Neuronal stem cell (in vitro differentiated cells): ENCODE measurements at regions not wholly inside any gene's neighbourhood (a gene's known extent, or its start where the extent isn't known, plus 50 kb on each side); places are given as distances from the start of the nearest gene placed in this dataset.

Experiments used
- DNase-seq: peaks from one replicate; pipeline ENCODE4 v3.0.0-alpha.2; 2013; ENCODE audit warnings: low spot score
- H2AFZ ChIP-seq: one replicate; pipeline ENCODE4 v1.6.1; 2013; ENCODE audit warnings: mild to moderate bottlenecking, low read length, inconsistent platforms
- H2AK5ac ChIP-seq: 2 replicates; pipeline ENCODE4 v1.6.1; 2013; ENCODE audit warnings: low read depth, mild to moderate bottlenecking, inconsistent platforms, low read length, moderate library complexity, mixed read lengths
- H2BK120ac ChIP-seq: 2 replicates; pipeline ENCODE4 v1.6.1; 2013; ENCODE audit warnings: low read depth, mild to moderate bottlenecking, inconsistent platforms, low read length, moderate library complexity, mixed read lengths
- H2BK12ac ChIP-seq: one replicate; pipeline ENCODE4 v1.6.1; 2013; ENCODE audit warnings: low read length, inconsistent platforms
- H2BK15ac ChIP-seq: 2 replicates; pipeline ENCODE4 v1.6.1; 2013; ENCODE audit warnings: mild to moderate bottlenecking, low read length, inconsistent platforms, mixed read lengths
- H2BK5ac ChIP-seq: one replicate; pipeline ENCODE4 v1.6.1; 2013; ENCODE audit warnings: inconsistent platforms, mild to moderate bottlenecking, low read length, moderate library complexity
- H3K14ac ChIP-seq: one replicate; pipeline ENCODE4 v1.6.1; 2013; ENCODE audit warnings: low read length, inconsistent platforms
- H3K18ac ChIP-seq: 2 replicates; pipeline ENCODE4 v1.6.1; 2013; ENCODE audit warnings: low read length, inconsistent platforms
- H3K23ac ChIP-seq: 2 replicates; pipeline ENCODE4 v1.6.1; 2013; ENCODE audit warnings: low read depth, mild to moderate bottlenecking, mixed read lengths, low read length, inconsistent platforms; ENCODE audit not compliant: poor library complexity
- H3K27ac ChIP-seq: replicated peaks from 3 replicates; pipeline ENCODE4 v1.5.1; 2013; ENCODE audit warnings: low read length, inconsistent platforms
- H3K27me3 ChIP-seq, 3 experiments: 2 replicates each; pipeline ENCODE4 v1.6.1; 2013; ENCODE audit warnings: low read length in 3 of 3, mild to moderate bottlenecking in 2 of 3, inconsistent platforms in 1 of 3, low read depth in 1 of 3, mixed read lengths in 1 of 3, moderate library complexity in 1 of 3; ENCODE audit not compliant: control insufficient read depth in 3 of 3, insufficient read depth in 3 of 3
- H3K36me3 ChIP-seq, 2 donors: replicated peaks in 1 of 2; 2 replicates each; pipeline ENCODE4 v1.6.1; 2013; ENCODE audit warnings: low read length in 2 of 2; ENCODE audit not compliant: control insufficient read depth in 2 of 2, insufficient read depth in 2 of 2
- H3K4ac ChIP-seq: 2 replicates; pipeline ENCODE4 v1.6.1; 2013; ENCODE audit warnings: inconsistent platforms, mild to moderate bottlenecking, low read length, moderate library complexity
- H3K4me1 ChIP-seq, 2 donors: 1 replicate in 1 of 2; 2 replicates in 1 of 2; pipeline ENCODE4 v1.6.1; 2013; ENCODE audit warnings: low read length in 2 of 2, low read depth in 1 of 2; ENCODE audit not compliant: control insufficient read depth in 2 of 2, insufficient read depth in 1 of 2
- H3K4me2 ChIP-seq: one replicate; pipeline ENCODE4 v1.6.1; 2013; ENCODE audit warnings: mild to moderate bottlenecking, low read length, inconsistent platforms; ENCODE audit not compliant: insufficient read depth, poor library complexity, severe bottlenecking
- H3K4me3 ChIP-seq, 2 donors: 2 replicates each; pipeline ENCODE4 v1.5.1; 2013; ENCODE audit warnings: low read length in 2 of 2, mild to moderate bottlenecking in 2 of 2, inconsistent platforms in 1 of 2, moderate library complexity in 1 of 2
- H3K79me1 ChIP-seq: one replicate; pipeline ENCODE4 v1.6.1; 2013; ENCODE audit warnings: low read depth, mild to moderate bottlenecking, inconsistent platforms, low read length, moderate library complexity
- H3K9ac ChIP-seq: one replicate; pipeline ENCODE4 v1.6.1; 2013; ENCODE audit warnings: mild to moderate bottlenecking, low read depth, low read length, inconsistent platforms; ENCODE audit not compliant: poor library complexity
- H3K9me3 ChIP-seq, 2 donors: replicated peaks in 1 of 2; 2 replicates each; pipeline versions ENCODE3 to v1.6.1; 2013; ENCODE audit warnings: low read length in 2 of 2, mild to moderate bottlenecking in 2 of 2, inconsistent platforms in 1 of 2, low read depth in 1 of 2, mixed read lengths in 1 of 2, moderate library complexity in 1 of 2; ENCODE audit not compliant: control insufficient read depth in 2 of 2, insufficient read depth in 1 of 2
- H4K8ac ChIP-seq: one replicate; pipeline ENCODE4 v1.6.1; 2013; ENCODE audit warnings: low read depth, mild to moderate bottlenecking, inconsistent platforms, low read length, moderate library complexity
- H4K91ac ChIP-seq: one replicate; pipeline ENCODE4 v1.6.1; 2013; ENCODE audit warnings: low read length, low read depth, mild to moderate bottlenecking, inconsistent platforms; ENCODE audit not compliant: poor library complexity
- WGBS, 2 donors: extraction: QIAGEN DNeasy Blood & Tissue Kit; methylation state at CpG; one replicate each; pipeline ENCODE4 v1.1.7; 2013; ENCODE audit warnings: missing lambda C conversion rate in 2 of 2, mixed read lengths in 1 of 2; ENCODE audit not compliant: insufficient read length in 2 of 2, insufficient replicate concordance in 1 of 2; ENCODE audit errors: extremely low coverage in 2 of 2; 5-methylcytosine and 5-hydroxymethylcytosine counted together

DNA sequence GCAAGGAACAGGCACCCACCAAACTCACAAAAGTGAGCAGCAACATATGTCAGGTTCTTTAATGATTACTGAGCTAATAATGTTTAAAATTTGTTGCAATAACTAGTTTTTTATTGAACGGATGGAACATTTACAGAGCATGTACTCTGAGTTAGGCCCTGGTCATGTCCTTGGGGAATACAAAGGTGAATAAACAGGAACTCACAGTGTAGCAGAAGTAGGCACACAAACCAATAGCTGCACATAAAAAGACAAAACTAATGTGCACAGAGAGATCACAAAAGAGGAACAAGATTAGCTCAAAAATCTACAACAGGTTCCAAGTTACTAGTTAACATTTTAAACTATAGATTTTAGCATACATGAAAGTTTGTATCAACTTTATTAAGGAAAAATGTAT lies 505.3 kb upstream of the PPP2R3A start:
- WGBS, 2 donors = no CpG with 5 or more reads among the region's 1 CpG
- Histone ChIP-seq H3K9me3 (no peaks in the 10 kb centered on the region), H4K91ac (no peak overlapping the region), H3K27me3 (peaks cover 0 to 10% (median 0%) of the 10 kb centered on the region in 3 experiments), H3K27ac (no peak overlapping the region), H2BK5ac (no peak overlapping the region), H3K4me3 (no peak overlapping the region), H3K4ac (no peak overlapping the region), H2AK5ac (no peak overlapping the region), H3K36me3 (no peaks in the 10 kb centered on the region), H2AFZ (no peak overlapping the region), H3K4me2 (no peak overlapping the region), H2BK15ac (no peak overlapping the region), H2BK12ac (no peak overlapping the region), H3K14ac (no peak overlapping the region), H3K4me1 (peaks cover 0 to 2% of the 10 kb centered on the region in 2 donors), H3K79me1 (no peaks in the 10 kb centered on the region), H3K9ac (no peak overlapping the region), H2BK120ac (no peak overlapping the region), H3K23ac (no peak overlapping the region), H4K8ac (no peak overlapping the region), H3K18ac (no peak overlapping the region)
- DNase-seq = no peak

DNA sequence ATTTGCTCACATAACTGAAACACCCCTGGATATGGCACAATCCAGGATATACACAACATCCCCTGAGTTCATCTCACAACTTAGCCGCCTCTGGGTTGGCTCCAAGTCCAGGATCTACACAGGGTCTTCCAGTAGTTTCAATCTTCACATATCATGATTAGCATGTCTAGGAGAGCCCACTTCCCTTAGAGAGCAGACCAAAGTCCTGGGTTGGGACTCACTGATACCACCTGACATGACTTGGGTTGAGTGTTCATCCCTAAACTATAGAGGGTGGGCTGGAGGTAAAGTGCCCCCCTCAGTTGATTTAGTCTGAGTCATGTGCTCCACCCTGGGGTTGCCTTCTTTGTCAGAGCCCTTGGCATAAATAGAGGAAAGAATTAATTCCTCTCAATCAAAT lies 493.6 kb upstream of the PPP2R3A start:
- Histone ChIP-seq H2BK12ac (no peak overlapping the region), H3K4me2 (no peak overlapping the region), H2BK120ac (no peak overlapping the region), H3K4me1 (no peaks in the 10 kb centered on the region), H2BK5ac (no peak overlapping the region), H3K4me3 (no peak overlapping the region), H4K8ac (no peak overlapping the region), H4K91ac (no peak overlapping the region), H3K79me1 (no peaks in the 10 kb centered on the region), H2BK15ac (no peak overlapping the region), H2AFZ (no peak overlapping the region), H3K23ac (no peak overlapping the region), H3K27me3 (no peaks in the 10 kb centered on the region), H3K14ac (no peak overlapping the region), H3K27ac (no peak overlapping the region), H3K18ac (no peak overlapping the region), H3K9me3 (no peaks in the 10 kb centered on the region), H3K9ac (no peak overlapping the region), H3K4ac (no peak overlapping the region), H2AK5ac (no peak overlapping the region), H3K36me3 (no peaks in the 10 kb centered on the region)
- no peak for DNase-seq
- no CpG with 5 or more reads among the region's 1 CpG for WGBS, 2 donors

- no peak overlapping the region for H3K18ac ChIP-seq
- no peaks in the 10 kb centered on the region for H3K4me1 ChIP-seq
- H2BK5ac ChIP-seq = no peak overlapping the region
- H3K79me1 ChIP-seq = no peaks in the 10 kb centered on the region
- DNase-seq = no peak
- no peak overlapping the region for H2AK5ac ChIP-seq
- no peak overlapping the region for H3K23ac ChIP-seq
- no peak overlapping the region for H3K14ac ChIP-seq
- no peak overlapping the region for H3K4me2 ChIP-seq
- no peak overlapping the region for H2BK120ac ChIP-seq
- no peak overlapping the region for H2BK12ac ChIP-seq
- H3K4me3 ChIP-seq = no peak overlapping the region
- no peak overlapping the region for H2AFZ ChIP-seq
- H3K27ac ChIP-seq = no peak overlapping the region
- no peaks in the 10 kb centered on the region for H3K27me3 ChIP-seq
- no peak overlapping the region for H3K4ac ChIP-seq
- H2BK15ac ChIP-seq = no peak overlapping the region
- no peak overlapping the region for H4K91ac ChIP-seq
- no peaks in the 10 kb centered on the region for H3K9me3 ChIP-seq
- no peak overlapping the region for H3K9ac ChIP-seq
- no peak overlapping the region for H4K8ac ChIP-seq
- no peaks in the 10 kb centered on the region for H3K36me3 ChIP-seq
These were observed 492.1 kb upstream of the PPP2R3A start for GRCh38 chr3:135473449-135473848.

DNA sequence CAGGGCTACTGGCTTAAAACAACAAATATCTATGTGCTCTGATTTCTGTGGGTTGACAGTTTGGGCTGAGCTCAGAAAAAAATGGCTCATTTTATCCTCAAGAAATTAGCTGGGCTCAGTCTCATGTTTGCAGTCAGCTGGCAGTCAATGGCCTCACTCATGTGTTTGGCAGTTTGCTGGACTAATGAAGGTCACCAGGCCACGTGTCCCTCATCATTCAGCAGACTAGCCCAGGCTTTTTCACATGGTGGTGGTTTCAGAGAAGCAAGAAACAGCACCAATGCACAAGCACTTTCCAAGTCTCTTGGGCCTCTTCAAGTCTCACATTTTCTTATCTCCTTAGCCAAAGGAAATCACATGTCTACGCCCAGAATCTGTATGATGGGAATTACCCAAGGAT lies 478.3 kb upstream of the PPP2R3A start:
- Histone ChIP-seq H4K8ac (no peak overlapping the region), H2BK12ac (no peak overlapping the region), H2AFZ (no peak overlapping the region), H3K9me3 (no peaks in the 10 kb centered on the region), H3K79me1 (no peaks in the 10 kb centered on the region), H3K23ac (no peak overlapping the region), H2BK120ac (no peak overlapping the region), H3K4me3 (no peak overlapping the region), H4K91ac (no peak overlapping the region), H3K4me1 (peaks cover 0 to 2% of the 10 kb centered on the region in 2 donors), H3K14ac (no peak overlapping the region), H3K36me3 (no peaks in the 10 kb centered on the region), H3K9ac (no peak overlapping the region), H3K27ac (no peak overlapping the region), H2AK5ac (no peak overlapping the region), H3K27me3 (no peaks in the 10 kb centered on the region), H2BK5ac (no peak overlapping the region), H3K18ac (no peak overlapping the region), H2BK15ac (no peak overlapping the region), H3K4ac (no peak overlapping the region), H3K4me2 (no peak overlapping the region)
- DNase-seq = no peak
- WGBS, 2 donors = no CpG with 5 or more reads among the region's 2 CpGs
